ENCODE measurements at regions not wholly inside any gene's neighbourhood (a gene's known extent, or its start where the extent isn't known, plus 50 kb on each side); places are given as distances from the start of the nearest gene placed in this dataset.

GRCh38 chrX:122504026-122504425 is 680.1 kb upstream of the GRIA3 start:
- H3K9me3 ChIP-seq (ENCODE audit: control insufficient read depth, low read depth, low read length), result no peaks in the 10 kb centered on the region
- no peak overlapping the region for H3K4me3 ChIP-seq (ENCODE audit: control insufficient read depth in 2 of 3, extremely low read depth in 1 of 3, insufficient read depth in 2 of 3, low read depth in 1 of 3, low read length in 3 of 3)
- dilution Hi-C loops (cut with MboI; ENCODE audit: extremely low pct_ligation_motif_present, low sequenced_read_pairs), result no loop called here
- FAIRE-seq, result no peak
- no peaks in the 10 kb centered on the region for H3K36me3 ChIP-seq (ENCODE audit: control insufficient read depth in 2 of 2, extremely low read depth in 1 of 2, insufficient read depth in 2 of 2, low read length in 2 of 2)
- no peak overlapping the region for H2AFZ ChIP-seq (ENCODE audit: control insufficient read depth, low read length)
- no peak overlapping the region for H3K9ac ChIP-seq (ENCODE audit: control insufficient read depth, extremely low read depth, insufficient read depth, low read length)
- no peaks in the 10 kb centered on the region for H3K4me1 ChIP-seq (ENCODE audit: control insufficient read depth, extremely low read depth, insufficient read depth, low read length)
- no peak for DNase-seq (ENCODE audit: low read depth, low spot score)
- no peak for TF ChIP-seq EZH2 (IDR thresholded peaks at IDR 0.05; ENCODE audit: low read length)
- TF ChIP-seq CTCF (optimal IDR thresholded peaks at IDR 0.05 in 1 of 3, IDR thresholded peaks at IDR 0.05 in 1 of 3, conservative IDR thresholded peaks at IDR 0.05 in 1 of 3; ENCODE audit: extremely low read depth in 1 of 3, insufficient read depth in 2 of 3, low read length in 3 of 3), result no peak
- no peaks in the 10 kb centered on the region for H4K20me1 ChIP-seq (ENCODE audit: control insufficient read depth, extremely low read depth, insufficient read depth, low read length)
- no peak overlapping the region for H3K4me2 ChIP-seq (ENCODE audit: control insufficient read depth, extremely low read depth, insufficient read depth, low read depth, low read length)
- no peaks in the 10 kb centered on the region for H3K79me2 ChIP-seq (ENCODE audit: control insufficient read depth, insufficient read depth, low read length)
- no peaks in the 10 kb centered on the region for H3K9me1 ChIP-seq (ENCODE audit: control insufficient read depth, extremely low read depth, insufficient read depth, low read length)
- H3K27me3 ChIP-seq (ENCODE audit: control insufficient read depth, extremely low read depth, insufficient read depth, low read length), result no peaks in the 10 kb centered on the region
- no peak overlapping the region for H3K27ac ChIP-seq (ENCODE audit: control insufficient read depth, insufficient read depth, low read length)

GRCh38 chrX:122512561-122513072 is 671.5 kb upstream of the GRIA3 start:
- H3K4me3 ChIP-seq (ENCODE audit: control insufficient read depth in 2 of 3, extremely low read depth in 1 of 3, insufficient read depth in 2 of 3, low read depth in 1 of 3, low read length in 3 of 3), result no peak overlapping the region

More at GRCh38 chrX:122512561-122513072, 671.5 kb upstream of the GRIA3 start:
- Histone ChIP-seq H3K4me1 (ENCODE audit: control insufficient read depth, extremely low read depth, insufficient read depth, low read length) (no peaks in the 10 kb centered on the region), H3K27ac (ENCODE audit: control insufficient read depth, insufficient read depth, low read length) (no peak overlapping the region), H3K36me3 (ENCODE audit: control insufficient read depth in 2 of 2, extremely low read depth in 1 of 2, insufficient read depth in 2 of 2, low read length in 2 of 2) (no peaks in the 10 kb centered on the region), H2AFZ (ENCODE audit: control insufficient read depth, low read length) (no peak overlapping the region), H3K9ac (ENCODE audit: control insufficient read depth, extremely low read depth, insufficient read depth, low read length) (no peak overlapping the region), H3K9me3 (ENCODE audit: control insufficient read depth, low read depth, low read length) (no peaks in the 10 kb centered on the region), H4K20me1 (ENCODE audit: control insufficient read depth, extremely low read depth, insufficient read depth, low read length) (no peaks in the 10 kb centered on the region), H3K27me3 (ENCODE audit: control insufficient read depth, extremely low read depth, insufficient read depth, low read length) (no peaks in the 10 kb centered on the region), H3K9me1 (ENCODE audit: control insufficient read depth, extremely low read depth, insufficient read depth, low read length) (no peaks in the 10 kb centered on the region), H3K79me2 (ENCODE audit: control insufficient read depth, insufficient read depth, low read length) (no peaks in the 10 kb centered on the region), H3K4me2 (ENCODE audit: control insufficient read depth, extremely low read depth, insufficient read depth, low read depth, low read length) (no peak overlapping the region)
- no peak for DNase-seq (ENCODE audit: low read depth, low spot score)
- no peak for TF ChIP-seq CTCF (optimal IDR thresholded peaks at IDR 0.05 in 1 of 3, IDR thresholded peaks at IDR 0.05 in 1 of 3, conservative IDR thresholded peaks at IDR 0.05 in 1 of 3; ENCODE audit: extremely low read depth in 1 of 3, insufficient read depth in 2 of 3, low read length in 3 of 3)
- TF ChIP-seq EZH2 (IDR thresholded peaks at IDR 0.05; ENCODE audit: low read length), result no peak
- no peak for FAIRE-seq
- dilution Hi-C loops (cut with MboI; ENCODE audit: extremely low pct_ligation_motif_present, low sequenced_read_pairs), result no loop called here

Data from keratinocyte (primary cell).